K562 (cell line): ENCODE measurements at regions not wholly inside any gene's neighbourhood (a gene's known extent, or its start where the extent isn't known, plus 50 kb on each side); places are given as distances from the start of the nearest gene placed in this dataset.

ENCODE experiments used
- JUND ChIP-seq, 2 experiments: IDR thresholded peaks; 2 replicates in 1 of 2; 3 replicates in 1 of 2; pipeline ENCODE4 v1.6.1; 2011; ENCODE audit warnings: borderline replicate concordance in 2 of 2, low read depth in 2 of 2, low read length in 2 of 2, improper control_type of control experiment in 1 of 2, missing biosample characterization in 1 of 2, missing genetic modification characterization in 1 of 2, missing genetic modification reagents in 1 of 2
- SREBF1 ChIP-seq: fragments of 150-350 bp; IDR thresholded peaks from 2 replicates; pipeline ENCODE4 v1.6.1; 2014; ENCODE audit warnings: antibody characterized with exemption, low read depth, low read length, borderline replicate concordance

- no peak for TF ChIP-seq JUND (IDR thresholded peaks at IDR 0.05; ENCODE audit: borderline replicate concordance, low read depth, low read length)
- TF ChIP-seq JUND (tag; IDR thresholded peaks at IDR 0.05; ENCODE audit: borderline replicate concordance, low read depth, low read length), result no peak
- TF ChIP-seq SREBF1, result no peak
Observed at GRCh38 chr1:115527746-115528145, 114.0 kb upstream of the VANGL1 start.
